ENCODE measurements at regions not wholly inside any gene's neighbourhood (a gene's known extent, or its start where the extent isn't known, plus 50 kb on each side); places are given as distances from the start of the nearest gene placed in this dataset.

- ATAC-seq (no peak), DNase-seq (ENCODE audit: low read depth, low spot score) (no peak)
- CTCF ChIA-PET = no interaction called here
- Histone ChIP-seq H3K36me3 (ENCODE audit: control insufficient read depth, insufficient read depth, low read length) (no peaks in the 10 kb centered on the region), H3K27ac (ENCODE audit: low read length) (no peak overlapping the region), H3K27me3 (ENCODE audit: control insufficient read depth, insufficient read depth, low read length) (no peaks in the 10 kb centered on the region), H3K9me3 (ENCODE audit: control insufficient read depth, insufficient read depth, low read depth, low read length) (no peaks in the 10 kb centered on the region), H3K4me3 (ENCODE audit: low read depth in 2 of 2, low read length in 2 of 2) (no peak overlapping the region), H3K4me1 (ENCODE audit: control insufficient read depth, insufficient read depth, low read length) (no peaks in the 10 kb centered on the region)
- POLR2A ChIA-PET = no interaction called here
- TF ChIP-seq POLR2AphosphoS5 (IDR thresholded peaks at IDR 0.05; ENCODE audit: low read depth, low read length) = no peak
- no peak for TF ChIP-seq TCF7L2 (IDR thresholded peaks at IDR 0.05; ENCODE audit: low read depth, low read length)
- TF ChIP-seq REST (IDR thresholded peaks at IDR 0.05; ENCODE audit: insufficient read depth in 1 of 2, low read depth in 2 of 2, low read length in 1 of 2) = no peak
- no peak for TF ChIP-seq CTCF (IDR thresholded peaks at IDR 0.05)
- TF ChIP-seq SIN3A (IDR thresholded peaks at IDR 0.05; ENCODE audit: borderline replicate concordance, insufficient read depth, low read depth, low read length) = no peak
- intact Hi-C loops (cut with micrococcal nuclease; ENCODE audit: unreplicated experiment) = no loop called here
- in situ Hi-C loops (cut with HindIII; ENCODE audit: low pct_unique_long_range_greater_than_20kb, low sequenced_read_pairs) = no loop called here
- no TSS peak for BruUV-seq (replicated peaks)
Measured at GRCh38 chr1:232244426-232244825, 385.5 kb downstream of the SIPA1L2 start.

GRCh38 chr1:232239998-232240397, 389.9 kb downstream of the SIPA1L2 start:
- Histone ChIP-seq H3K27me3 (ENCODE audit: control insufficient read depth, insufficient read depth, low read length) (no peaks in the 10 kb centered on the region), H3K27ac (ENCODE audit: low read length) (no peak overlapping the region), H3K4me3 (ENCODE audit: low read depth in 2 of 2, low read length in 2 of 2) (no peak overlapping the region), H3K36me3 (ENCODE audit: control insufficient read depth, insufficient read depth, low read length) (no peaks in the 10 kb centered on the region), H3K4me1 (ENCODE audit: control insufficient read depth, insufficient read depth, low read length) (no peaks in the 10 kb centered on the region), H3K9me3 (ENCODE audit: control insufficient read depth, insufficient read depth, low read depth, low read length) (no peaks in the 10 kb centered on the region)
- intact Hi-C loops (cut with micrococcal nuclease; ENCODE audit: unreplicated experiment) (no loop called here), in situ Hi-C loops (cut with HindIII; ENCODE audit: low pct_unique_long_range_greater_than_20kb, low sequenced_read_pairs) (no loop called here)
- DNase-seq (ENCODE audit: low read depth, low spot score) (no peak), ATAC-seq (no peak)
- ChIA-PET CTCF (no interaction called here), POLR2A (no interaction called here)
- no peak for TF ChIP-seq CTCF (IDR thresholded peaks at IDR 0.05)
- TF ChIP-seq POLR2AphosphoS5 (IDR thresholded peaks at IDR 0.05; ENCODE audit: low read depth, low read length) = no peak
- no TSS peak for BruUV-seq (replicated peaks)

GRCh38 chr1:232239522-232239921, 390.4 kb downstream of the SIPA1L2 start:
- ChIA-PET CTCF (no interaction called here), POLR2A (no interaction called here)
- no TSS peak for BruUV-seq (replicated peaks)
- Histone ChIP-seq H3K4me3 (ENCODE audit: low read depth in 2 of 2, low read length in 2 of 2) (no peak overlapping the region), H3K27ac (ENCODE audit: low read length) (no peak overlapping the region), H3K9me3 (ENCODE audit: control insufficient read depth, insufficient read depth, low read depth, low read length) (no peaks in the 10 kb centered on the region), H3K27me3 (ENCODE audit: control insufficient read depth, insufficient read depth, low read length) (no peaks in the 10 kb centered on the region), H3K4me1 (ENCODE audit: control insufficient read depth, insufficient read depth, low read length) (no peaks in the 10 kb centered on the region), H3K36me3 (ENCODE audit: control insufficient read depth, insufficient read depth, low read length) (no peaks in the 10 kb centered on the region)
- in situ Hi-C loops (cut with HindIII; ENCODE audit: low pct_unique_long_range_greater_than_20kb, low sequenced_read_pairs) = no loop called here
- no peak for DNase-seq (ENCODE audit: low read depth, low spot score)
- no peak for ATAC-seq
- intact Hi-C loops (cut with micrococcal nuclease; ENCODE audit: unreplicated experiment) = no loop called here
- TF ChIP-seq TCF7L2 (IDR thresholded peaks at IDR 0.05; ENCODE audit: low read depth, low read length) = no peak
- no peak for TF ChIP-seq CTCF (IDR thresholded peaks at IDR 0.05)
- no peak for TF ChIP-seq SIN3A (IDR thresholded peaks at IDR 0.05; ENCODE audit: borderline replicate concordance, insufficient read depth, low read depth, low read length)
- TF ChIP-seq REST (IDR thresholded peaks at IDR 0.05; ENCODE audit: insufficient read depth in 1 of 2, low read depth in 2 of 2, low read length in 1 of 2) = no peak
- TF ChIP-seq POLR2AphosphoS5 (IDR thresholded peaks at IDR 0.05; ENCODE audit: low read depth, low read length) = no peak
